ENCODE measurements at regions not wholly inside any gene's neighbourhood (a gene's known extent, or its start where the extent isn't known, plus 50 kb on each side); places are given as distances from the start of the nearest gene placed in this dataset.

DNA sequence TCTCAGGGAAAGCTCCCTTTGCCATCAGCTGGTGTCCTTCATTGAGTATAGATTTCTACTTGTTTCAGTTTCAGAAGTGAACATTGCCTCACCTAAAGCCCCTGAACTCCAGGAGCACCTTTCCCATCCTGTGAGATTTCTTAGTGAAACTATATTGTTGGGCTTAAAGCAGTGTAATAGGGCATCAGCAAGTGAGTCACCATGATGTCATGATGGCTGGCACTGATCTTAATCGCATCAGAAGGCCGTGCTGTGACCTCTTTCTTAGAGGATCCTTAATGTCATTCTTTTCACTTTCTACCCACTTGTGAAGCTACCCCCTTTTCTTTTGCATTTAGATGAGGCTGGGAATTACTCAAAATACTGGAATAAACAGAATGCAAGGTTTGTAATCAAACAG is 401.3 kb downstream of the MTRR start:
- TF ChIP-seq, protein P1, sequence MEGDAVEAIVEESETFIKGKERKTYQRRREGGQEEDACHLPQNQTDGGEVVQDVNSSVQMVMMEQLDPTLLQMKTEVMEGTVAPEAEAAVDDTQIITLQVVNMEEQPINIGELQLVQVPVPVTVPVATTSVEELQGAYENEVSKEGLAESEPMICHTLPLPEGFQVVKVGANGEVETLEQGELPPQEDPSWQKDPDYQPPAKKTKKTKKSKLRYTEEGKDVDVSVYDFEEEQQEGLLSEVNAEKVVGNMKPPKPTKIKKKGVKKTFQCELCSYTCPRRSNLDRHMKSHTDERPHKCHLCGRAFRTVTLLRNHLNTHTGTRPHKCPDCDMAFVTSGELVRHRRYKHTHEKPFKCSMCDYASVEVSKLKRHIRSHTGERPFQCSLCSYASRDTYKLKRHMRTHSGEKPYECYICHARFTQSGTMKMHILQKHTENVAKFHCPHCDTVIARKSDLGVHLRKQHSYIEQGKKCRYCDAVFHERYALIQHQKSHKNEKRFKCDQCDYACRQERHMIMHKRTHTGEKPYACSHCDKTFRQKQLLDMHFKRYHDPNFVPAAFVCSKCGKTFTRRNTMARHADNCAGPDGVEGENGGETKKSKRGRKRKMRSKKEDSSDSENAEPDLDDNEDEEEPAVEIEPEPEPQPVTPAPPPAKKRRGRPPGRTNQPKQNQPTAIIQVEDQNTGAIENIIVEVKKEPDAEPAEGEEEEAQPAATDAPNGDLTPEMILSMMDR (IDR thresholded peaks at IDR 0.05; ENCODE audit: low read length), result no peak
- TF ChIP-seq EZH2 (IDR thresholded peaks at IDR 0.05; ENCODE audit: borderline replicate concordance, low read length), result no peak

Data from OCI-LY1 (cell line).